ENCODE measurements at regions not wholly inside any gene's neighbourhood (a gene's known extent, or its start where the extent isn't known, plus 50 kb on each side); places are given as distances from the start of the nearest gene placed in this dataset.

- TF ChIP-seq CTCF (IDR thresholded peaks at IDR 0.05) = no peak
- no peak for TF ChIP-seq EP300 (IDR thresholded peaks at IDR 0.05)
- no peak for TF ChIP-seq POLR2AphosphoS5 (IDR thresholded peaks at IDR 0.05)
Observed at GRCh38 chr7:106180721-106181120, 68.6 kb upstream of the SYPL1 start.

Measured in sigmoid colon (tissue), 4 donors.